GM19438 (cell line): ENCODE measurements at regions not wholly inside any gene's neighbourhood (a gene's known extent, or its start where the extent isn't known, plus 50 kb on each side); places are given as distances from the start of the nearest gene placed in this dataset.

ENCODE experiments used
- ATAC-seq: cut with Tn5 transposase; IDR thresholded peaks from one replicate; pipeline ENCODE4 v1.9.1; 2021; ENCODE audit warnings: low read depth; ENCODE audit not compliant: unreplicated experiment

DNA sequence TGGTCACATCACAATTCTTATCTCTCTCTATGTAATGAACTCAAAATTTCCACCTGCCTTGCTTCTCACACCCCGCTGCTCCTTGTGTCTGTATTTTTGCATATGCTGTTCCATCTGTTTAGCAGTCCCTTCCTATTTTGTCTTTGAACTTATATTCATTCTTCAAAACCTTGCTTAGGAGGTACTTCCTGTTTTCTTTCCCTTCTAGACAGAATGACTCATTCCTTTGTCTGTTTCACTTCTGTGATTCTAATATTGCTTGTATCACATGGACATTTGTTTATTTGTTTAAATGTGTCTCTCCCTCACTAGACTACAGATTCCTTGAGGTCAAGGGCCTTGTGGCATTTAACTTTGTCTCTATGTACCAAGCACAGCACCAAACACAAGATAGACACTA, 424.2 kb downstream of the ETNK1 start:
- ATAC-seq = no peak

DNA sequence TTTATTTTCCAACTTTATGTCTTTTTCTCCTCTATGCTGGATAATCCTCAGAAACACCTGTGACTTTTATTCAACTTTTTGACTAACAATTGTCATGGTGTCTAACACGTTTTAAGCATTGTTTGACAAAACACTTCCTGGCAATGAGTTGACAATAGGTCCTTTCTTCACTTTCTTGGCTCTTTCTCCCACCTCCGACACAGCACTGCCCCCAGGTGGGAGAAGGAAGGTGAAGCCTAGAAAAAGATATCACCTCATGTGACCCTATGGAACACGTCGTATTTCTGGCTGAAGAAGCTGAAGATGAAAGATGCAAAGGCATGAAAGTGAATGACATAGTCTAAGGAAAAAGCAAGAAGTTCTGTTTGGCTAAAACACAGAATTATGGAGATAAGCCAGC, 430.0 kb downstream of the ETNK1 start:
- ATAC-seq = no peak

DNA sequence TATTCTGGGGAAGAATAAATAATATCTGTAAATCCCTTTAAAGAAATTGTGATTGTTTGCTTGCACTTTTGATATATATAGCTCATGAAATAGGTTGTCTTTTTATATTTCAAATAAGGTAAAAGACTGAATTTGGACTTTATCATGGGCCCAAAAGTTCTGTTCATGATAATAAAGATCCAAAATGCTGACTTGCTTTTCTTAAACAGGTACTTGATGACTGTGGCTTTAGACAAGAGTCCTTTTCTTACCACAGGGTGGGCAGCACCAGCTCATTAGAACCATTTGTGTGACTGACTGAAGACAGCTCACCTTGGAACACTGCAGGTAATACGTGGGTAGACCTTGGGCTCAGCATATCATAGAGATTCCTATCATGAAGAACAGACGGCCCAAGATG, 432.6 kb downstream of the ETNK1 start:
- ATAC-seq = no peak

DNA sequence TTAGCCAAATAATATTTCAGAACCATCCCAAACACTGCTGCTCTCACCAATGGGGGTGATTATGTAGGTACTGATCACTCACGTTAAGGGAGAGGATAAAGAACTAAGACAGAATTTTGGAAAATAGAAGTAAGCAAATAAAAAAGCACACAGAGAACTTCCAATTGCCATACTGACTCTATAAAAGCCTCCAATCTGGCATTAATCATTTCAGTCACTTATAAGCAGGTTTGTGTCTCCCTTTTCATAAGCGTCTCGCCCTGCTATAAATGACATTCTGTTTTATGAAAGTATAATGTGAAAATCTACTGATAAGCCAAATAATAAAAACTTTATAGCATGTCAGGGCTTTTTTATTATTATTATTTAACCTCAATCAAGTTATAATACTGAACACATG, 435.2 kb downstream of the ETNK1 start:
- no peak for ATAC-seq

DNA sequence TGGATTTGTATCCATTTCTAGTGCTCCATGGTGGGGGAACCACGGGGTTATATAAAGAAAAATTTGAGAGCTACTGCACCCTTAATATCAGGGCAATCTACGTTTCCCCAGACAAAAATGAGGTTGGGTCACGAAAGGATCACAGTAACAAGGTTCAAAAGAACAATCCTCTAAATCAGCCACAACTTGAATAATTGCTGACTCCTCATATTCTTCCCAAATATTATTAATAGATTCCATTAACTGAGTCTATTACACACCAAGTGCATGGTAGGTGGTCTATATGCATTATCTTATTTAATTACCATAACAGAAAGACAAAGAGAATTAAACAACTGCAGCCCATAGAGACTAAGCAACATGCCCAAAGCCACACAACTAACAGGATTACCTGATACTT, 438.2 kb downstream of the ETNK1 start:
- no peak for ATAC-seq

DNA sequence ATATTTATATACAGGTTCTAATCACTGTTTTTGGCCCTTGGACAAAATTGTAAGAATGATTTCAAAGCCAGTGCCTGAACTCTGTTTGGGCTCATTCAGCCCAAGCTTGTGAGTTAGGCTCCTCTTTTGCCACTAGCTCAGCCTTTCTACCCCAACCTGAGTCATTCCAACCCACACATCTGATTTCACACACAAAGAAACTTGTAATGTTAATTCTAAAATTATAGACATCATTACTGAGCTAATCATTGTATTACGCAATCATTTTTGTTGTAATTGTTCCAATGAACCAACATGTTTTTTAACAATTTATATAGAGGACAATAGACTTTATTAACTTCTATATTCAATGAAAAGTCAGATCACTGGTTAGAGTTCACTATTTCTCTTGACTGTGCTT, 441.1 kb downstream of the ETNK1 start:
- no peak for ATAC-seq

DNA sequence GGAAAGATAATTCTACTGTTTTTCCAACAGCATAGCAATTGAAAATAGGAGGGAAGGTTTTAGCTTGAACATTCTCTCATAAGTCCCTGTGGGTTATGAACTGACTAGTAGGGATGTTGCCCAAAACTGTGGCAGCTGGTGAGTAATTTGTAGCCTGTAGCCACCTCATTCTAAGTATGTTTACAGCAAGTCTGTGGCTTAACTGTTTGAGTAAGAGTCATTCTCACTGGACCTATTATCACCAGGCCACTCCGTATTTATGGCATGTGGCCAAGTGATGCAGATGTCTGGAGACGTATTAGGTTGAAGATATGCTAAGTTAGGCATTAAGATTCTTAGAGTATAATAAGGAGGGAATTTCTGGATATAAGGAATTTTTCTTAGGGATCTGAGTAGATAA, 458.3 kb downstream of the ETNK1 start:
- ATAC-seq = no peak

DNA sequence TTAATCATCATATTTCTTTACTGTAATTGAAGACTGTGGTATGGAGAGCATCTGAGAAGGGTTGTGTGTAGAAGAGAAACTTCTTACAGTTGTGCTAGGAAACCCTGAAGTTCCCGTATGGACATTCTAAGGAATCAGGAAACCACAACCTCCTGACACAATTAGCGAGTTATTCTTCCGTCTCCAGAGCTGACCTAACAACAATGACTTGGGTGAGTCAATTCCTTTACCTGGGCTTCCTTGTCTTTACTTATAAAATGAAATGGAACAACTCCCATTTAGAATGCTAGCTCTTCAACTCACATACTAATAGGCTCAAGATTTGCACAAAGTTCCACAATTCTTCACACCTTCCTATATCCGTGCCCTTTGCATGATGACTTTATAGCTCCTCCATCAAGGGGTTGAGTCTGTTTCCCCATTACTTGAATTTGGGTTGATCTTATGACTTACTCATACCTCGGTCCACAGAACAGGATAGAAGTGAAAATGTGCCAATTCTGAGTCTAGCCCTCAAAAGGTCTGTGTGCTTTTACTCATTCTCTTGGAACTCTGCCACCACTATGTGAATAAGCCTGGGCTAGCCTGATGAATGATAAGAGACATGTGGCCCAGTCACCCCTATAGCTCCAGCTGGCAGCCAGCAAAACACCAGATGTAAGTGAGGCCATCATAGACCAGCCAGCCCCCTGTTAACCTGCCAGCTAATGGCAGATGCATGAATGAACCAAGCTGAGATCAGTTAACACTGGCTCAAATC, 459.4 kb downstream of the ETNK1 start:
- ATAC-seq = no peak

DNA sequence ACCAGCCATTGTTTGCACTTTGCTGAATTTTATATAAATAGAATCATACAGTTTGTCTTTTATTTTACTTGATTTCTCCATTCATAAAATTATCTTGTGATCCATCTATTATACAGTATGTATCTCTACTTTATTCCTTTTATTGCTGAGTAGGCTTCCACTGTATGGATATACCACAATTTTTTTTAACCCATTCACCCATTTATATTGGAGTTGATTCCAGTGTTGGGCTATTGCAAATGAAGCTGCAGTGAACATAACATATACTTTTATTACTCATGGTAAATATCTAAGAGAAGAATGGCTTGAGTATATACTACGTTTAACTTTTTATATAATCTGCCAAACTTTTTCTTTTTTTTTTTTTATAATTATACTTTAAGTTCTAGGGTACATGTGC, 463.6 kb downstream of the ETNK1 start:
- ATAC-seq = no peak

DNA sequence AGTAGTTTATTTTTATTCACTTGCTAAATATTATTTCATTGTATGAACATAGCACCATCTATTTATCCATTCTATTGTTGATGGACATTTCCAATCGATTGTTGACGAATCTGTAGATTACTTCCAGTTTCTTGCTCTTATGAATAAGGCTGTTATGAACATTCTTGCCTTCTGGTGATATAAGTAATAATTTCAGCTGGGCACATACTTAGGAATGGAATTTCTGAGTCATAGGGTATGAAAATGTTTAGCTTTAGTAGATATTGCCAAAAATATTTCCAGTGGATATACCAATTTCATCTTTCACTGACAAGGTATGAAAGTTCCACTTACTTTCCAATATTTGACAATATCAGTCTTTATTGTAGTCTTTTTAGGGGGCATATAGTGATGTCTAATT, 468.5 kb downstream of the ETNK1 start:
- ATAC-seq = no peak

DNA sequence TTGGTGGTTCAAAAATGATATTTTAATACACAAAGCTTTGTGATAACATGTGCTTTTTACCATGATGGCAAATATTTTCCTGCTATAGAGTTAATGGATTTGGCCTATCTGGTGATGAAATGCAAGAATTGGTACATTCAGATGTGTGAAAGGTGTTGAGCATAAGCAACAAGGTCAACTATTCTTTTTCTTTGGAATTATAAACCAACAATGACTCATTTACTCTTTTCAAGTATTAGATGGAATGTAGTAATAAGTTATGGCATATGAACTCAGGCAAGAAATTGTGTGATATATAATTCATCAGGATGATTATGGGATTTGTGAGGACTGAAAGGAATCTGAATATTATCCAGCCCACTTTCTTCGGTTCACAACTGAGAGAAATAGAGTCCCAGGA, 471.4 kb downstream of the ETNK1 start:
- ATAC-seq = no peak

DNA sequence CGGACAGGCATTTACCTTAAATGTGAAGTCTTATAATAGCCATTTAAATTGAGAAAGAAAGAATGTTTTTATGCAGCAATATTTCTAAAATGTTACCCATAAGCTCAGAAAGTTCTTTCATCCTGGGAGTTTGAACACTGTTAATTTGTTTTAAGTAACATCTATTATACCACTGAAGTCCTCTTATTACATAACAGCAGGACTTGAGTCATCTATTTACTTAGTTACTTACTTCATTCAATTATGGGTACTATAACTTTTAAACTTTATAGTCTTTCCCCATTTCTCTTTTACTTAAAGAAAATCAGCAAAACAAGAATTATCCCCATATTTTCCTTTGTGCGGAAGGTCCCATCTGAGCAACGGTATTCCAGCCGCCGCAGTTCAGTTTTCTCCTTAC, 473.1 kb downstream of the ETNK1 start:
- no peak for ATAC-seq

DNA sequence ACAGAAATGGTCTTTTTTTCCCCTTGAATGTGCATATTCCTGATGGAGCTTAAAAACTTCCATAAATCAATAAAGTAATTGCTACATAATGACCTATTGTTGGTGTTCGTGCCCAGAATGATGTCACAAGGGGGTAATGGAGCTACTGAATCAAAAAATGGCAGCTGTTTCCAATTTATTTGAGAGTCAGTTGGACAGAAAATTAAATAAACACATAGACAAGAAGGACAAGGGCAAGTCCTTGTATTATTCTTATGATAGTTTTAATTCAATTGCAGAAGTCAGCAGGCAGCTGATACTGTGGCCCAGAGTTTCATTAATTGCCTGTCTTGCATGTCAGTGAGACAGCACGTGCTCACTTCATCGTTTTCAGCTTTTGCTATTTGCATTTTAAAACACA, 473.5 kb downstream of the ETNK1 start:
- no peak for ATAC-seq

DNA sequence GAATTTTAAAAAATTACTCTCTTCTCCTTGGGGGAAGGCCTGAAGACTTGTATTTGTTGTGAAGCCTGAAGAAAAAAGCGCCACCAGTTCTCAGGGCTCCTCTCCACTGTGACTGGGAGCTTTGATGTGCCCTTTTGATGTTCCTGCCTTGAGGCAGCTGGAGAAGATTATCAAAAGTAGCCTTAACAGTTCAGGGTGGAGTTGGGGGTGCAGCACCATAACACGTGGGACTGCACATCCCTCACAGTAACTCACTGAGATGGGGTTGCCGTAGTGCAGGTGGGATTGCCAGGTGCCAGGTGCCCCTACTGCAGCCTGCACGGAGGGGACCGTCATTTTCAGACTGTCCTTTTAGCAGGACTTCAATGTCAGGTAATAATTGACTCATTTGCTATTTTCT, 474.1 kb downstream of the ETNK1 start:
- no peak for ATAC-seq

DNA sequence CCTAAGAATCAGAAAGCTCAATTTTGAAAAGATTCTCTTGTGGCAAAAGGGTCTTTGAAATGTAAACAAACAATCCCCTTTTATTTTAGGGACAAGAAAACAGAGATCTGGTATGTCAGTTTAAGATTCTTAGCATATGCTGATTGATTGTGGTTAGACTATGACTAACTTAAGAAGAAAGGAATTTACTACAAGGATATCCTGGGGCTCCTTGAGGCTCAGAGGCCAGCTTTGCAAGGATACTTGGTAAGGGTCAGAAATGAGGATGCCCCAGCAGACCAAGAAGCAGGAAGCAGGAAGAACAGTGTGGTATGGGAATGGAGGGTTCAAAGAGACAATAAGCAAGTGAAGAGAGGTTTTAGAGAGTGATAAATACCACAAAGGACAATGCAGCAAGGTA, 474.6 kb downstream of the ETNK1 start:
- no peak for ATAC-seq

DNA sequence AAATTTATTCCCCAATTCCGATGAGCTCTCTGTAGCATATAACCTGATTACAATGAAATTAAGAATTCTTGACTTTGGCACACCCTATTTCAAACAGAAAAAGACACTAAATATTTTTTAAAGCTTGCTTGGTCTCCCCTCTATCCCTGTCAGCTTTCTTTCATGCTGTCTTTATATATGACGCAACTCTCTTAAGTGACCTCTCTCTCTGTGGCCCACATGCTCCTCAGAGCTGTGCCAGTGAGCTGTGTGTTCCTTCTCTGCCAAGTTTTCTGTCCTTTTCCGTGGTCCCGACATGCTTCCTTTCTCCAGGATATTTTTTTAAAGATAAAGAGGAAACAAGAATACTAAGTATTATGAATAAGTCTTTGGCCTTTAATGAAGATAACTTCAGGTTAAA, 484.0 kb downstream of the ETNK1 start:
- no peak for ATAC-seq

DNA sequence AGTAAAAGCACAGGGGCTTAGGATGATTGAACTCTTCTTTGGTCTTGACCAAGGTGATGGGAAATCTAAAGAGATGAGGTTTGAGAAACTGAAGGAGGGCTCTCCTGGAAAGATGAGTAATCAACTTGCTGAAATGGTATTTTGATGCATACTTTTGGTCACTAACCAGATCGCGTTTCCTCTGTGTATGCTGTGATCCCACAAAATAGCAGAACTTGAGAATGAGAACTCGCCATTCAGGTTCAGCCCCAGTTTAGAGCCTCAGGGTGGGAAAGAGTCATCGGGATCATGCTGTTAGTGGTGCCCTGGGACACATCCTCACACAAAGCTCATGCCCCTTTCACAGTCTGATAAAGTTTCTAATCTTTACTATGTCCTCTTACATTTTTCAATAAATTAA, 488.8 kb downstream of the ETNK1 start:
- ATAC-seq = no peak

DNA sequence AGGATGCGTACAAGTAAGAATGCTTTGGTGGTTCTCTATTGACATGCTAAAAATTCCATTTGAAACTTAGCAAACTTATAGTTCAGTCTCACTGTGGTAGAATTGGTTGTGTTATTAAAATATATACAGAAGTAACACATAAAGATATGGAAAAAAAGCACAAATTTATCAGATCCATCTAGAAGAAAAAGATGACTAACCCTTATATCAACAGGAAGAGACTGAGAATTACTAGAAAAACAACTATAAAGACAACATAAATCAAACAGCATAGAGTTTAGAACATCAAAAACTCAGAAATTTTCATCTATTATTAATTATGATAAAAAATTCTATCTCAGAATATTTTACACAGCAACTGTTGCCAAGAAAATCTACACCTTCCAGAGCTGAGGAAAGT, 491.0 kb downstream of the ETNK1 start:
- no peak for ATAC-seq

DNA sequence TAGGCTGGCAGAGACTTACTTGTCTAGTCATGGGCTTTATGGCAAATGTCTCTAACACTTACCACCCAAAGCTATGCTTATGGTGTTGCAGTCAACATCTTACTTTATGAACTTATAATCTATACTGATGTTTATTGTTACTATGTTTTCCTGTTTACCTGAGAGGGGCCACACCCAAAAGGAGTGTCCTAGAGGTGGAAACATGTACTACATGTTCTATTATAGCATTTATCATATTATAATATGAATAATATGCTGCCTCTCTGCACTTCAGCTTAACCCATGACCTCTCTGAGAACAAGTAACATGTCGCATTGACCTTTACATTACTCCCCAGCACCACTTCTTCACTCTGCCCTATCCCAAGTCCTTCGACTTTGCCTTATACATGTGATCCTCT, 501.8 kb downstream of the ETNK1 start:
- ATAC-seq = no peak

DNA sequence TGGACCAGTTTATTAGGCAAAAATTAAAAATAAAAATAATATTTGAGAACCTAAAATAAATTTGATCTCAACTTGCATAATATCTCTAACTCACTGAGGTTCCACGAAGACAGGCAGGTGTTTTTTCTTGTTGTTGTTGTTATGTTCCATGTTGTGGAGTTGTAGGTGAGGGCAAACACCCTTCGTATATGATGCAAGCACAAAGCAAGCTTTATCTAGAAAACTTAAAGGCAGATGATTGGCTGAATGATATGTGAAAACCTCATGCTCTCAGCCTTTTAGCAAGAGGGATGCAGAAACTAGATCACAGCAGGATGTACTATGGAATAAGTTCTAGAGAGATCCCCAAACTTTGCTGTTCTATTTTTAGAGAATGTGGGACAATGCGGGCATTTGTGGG, 502.7 kb downstream of the ETNK1 start:
- ATAC-seq = no peak

DNA sequence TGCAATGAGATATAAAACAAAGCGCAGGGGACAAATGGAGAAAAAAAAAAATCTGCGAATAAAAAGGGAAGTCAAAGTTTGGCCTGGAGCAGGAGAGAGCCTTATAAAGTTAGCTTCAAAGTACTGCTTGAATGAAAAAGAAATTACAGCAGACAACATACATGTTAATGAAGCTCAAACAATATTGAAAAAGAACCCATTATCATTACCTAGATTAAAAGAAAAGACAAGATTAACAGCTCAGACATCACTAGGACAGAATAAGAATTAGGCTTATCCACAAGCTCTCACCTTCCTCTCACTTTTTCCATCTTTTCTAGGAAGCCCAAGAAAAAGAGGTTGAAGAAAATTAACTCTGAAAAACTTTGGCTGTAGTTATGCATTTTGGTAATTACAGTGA, 503.5 kb downstream of the ETNK1 start:
- ATAC-seq = no peak

DNA sequence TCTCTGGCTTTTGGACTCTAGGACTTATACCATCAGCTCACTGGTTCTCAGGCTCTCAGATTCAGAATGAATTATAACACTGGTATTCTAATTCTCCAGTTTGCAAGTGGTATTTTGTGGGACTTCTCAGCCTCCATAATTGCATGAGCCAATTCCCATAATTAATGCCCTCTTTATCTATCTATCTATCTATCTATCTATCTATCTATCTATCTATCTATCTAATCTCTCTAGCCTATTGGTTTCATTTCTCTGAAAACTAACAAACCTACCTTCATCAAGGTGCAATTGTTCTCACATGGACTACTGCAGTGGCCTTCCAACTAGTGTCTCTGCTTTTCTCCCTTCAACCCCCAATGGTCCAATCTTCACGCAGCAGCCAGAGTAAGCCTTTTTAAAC, 507.4 kb downstream of the ETNK1 start:
- ATAC-seq = no peak

DNA sequence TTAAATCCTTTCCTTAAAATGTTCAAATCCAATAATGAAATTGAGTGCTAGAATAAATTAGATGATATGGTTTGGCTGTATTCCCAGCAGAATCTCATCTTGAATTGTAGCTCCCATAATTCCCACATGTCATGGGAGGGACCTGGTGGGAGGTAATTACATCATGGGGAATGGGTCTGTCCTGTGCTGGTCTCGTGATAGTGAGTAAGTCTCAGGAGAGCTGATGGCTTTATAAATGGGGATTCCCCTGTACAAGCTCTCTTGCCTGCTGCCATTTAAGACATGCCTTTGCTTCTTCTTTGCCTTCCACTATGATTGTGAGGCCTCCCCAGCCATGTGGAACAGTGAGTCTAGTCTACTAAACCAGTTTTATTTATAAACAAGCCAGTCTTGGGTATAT, 508.5 kb downstream of the ETNK1 start:
- ATAC-seq = no peak
